GM12891 (cell line): ENCODE measurements at regions not wholly inside any gene's neighbourhood (a gene's known extent, or its start where the extent isn't known, plus 50 kb on each side); places are given as distances from the start of the nearest gene placed in this dataset.

Experiments
- PAX5 ChIP-seq: IDR thresholded peaks from 2 replicates; pipeline ENCODE4 v1.6.1; 2011; ENCODE audit warnings: low read length, moderate library complexity, mild to moderate bottlenecking; ENCODE audit not compliant: insufficient read depth, severe bottlenecking
- POLR2A ChIP-seq: IDR thresholded peaks from 2 replicates; pipeline ENCODE4 v1.6.1; 2011; ENCODE audit warnings: low read depth, low read length, control low read depth
- POLR2AphosphoS5 ChIP-seq: IDR thresholded peaks from 2 replicates; pipeline ENCODE4 v1.6.1; 2011; ENCODE audit warnings: low read depth, low read length, control low read depth
- POU2F2 ChIP-seq: IDR thresholded peaks from 2 replicates; pipeline ENCODE4 v1.6.1; 2011; ENCODE audit warnings: low read depth, mild to moderate bottlenecking, control low read depth, low read length, moderate library complexity
- TAF1 ChIP-seq: IDR thresholded peaks from 2 replicates; pipeline ENCODE4 v1.6.1; 2011; ENCODE audit warnings: low read depth, low read length, control low read depth

GRCh38 chr6:103534095-103534494, 1325.6 kb downstream of the HACE1 start:
- TF ChIP-seq POLR2A = no peak
- no peak for TF ChIP-seq POU2F2
- no peak for TF ChIP-seq PAX5
- no peak for TF ChIP-seq POLR2AphosphoS5
- TF ChIP-seq TAF1 = no peak
